Ovary (tissue), 7 donors: ENCODE measurements at regions not wholly inside any gene's neighbourhood (a gene's known extent, or its start where the extent isn't known, plus 50 kb on each side); places are given as distances from the start of the nearest gene placed in this dataset.

Experiments used
- DNase-seq, 5 donors: peaks; one replicate each; pipeline ENCODE4 v3.0.0-alpha.2; 2019 to 2020
- H3K27ac ChIP-seq, 2 donors: fragments of 200-600 bp; one replicate each; pipeline versions ENCODE4 v1.5.1 to v1.8.0; 2019 to 2022
- H3K27me3 ChIP-seq: fragments of 200-600 bp; one replicate; pipeline ENCODE4 v1.8.0; 2022
- H3K36me3 ChIP-seq: fragments of 200-600 bp; sonication (generic); one replicate; pipeline ENCODE4 v1.5.1; 2019
- H3K4me1 ChIP-seq: one replicate; pipeline ENCODE4 v1.8.1; 2013; ENCODE audit warnings: mild to moderate bottlenecking, moderate library complexity; ENCODE audit not compliant: insufficient read depth
- H3K4me3 ChIP-seq: fragments of 200-600 bp; sonication (generic); one replicate; pipeline ENCODE4 v1.5.1; 2017
- H3K9me3 ChIP-seq, 2 donors: fragments of 200-600 bp in 1 of 2; sonication (generic) in 1 of 2; one replicate each; pipeline versions ENCODE4 v1.5.1 to v1.8.1; 2013 to 2019; ENCODE audit warnings: mild to moderate bottlenecking in 1 of 2, moderate library complexity in 1 of 2
- EP300 ChIP-seq: sonication (generic); formaldehyde crosslinking; IDR thresholded peaks from one replicate; pipeline ENCODE4 v1.6.1; 2017; ENCODE audit warnings: antibody characterized with exemption
- POLR2A ChIP-seq: fragments of 450-650 bp; IDR thresholded peaks from one replicate; pipeline ENCODE4 v1.6.1; 2017; ENCODE audit warnings: antibody characterized with exemption, mild to moderate bottlenecking, moderate library complexity
- whole genome bisulfite sequencing, 3 donors: extraction: QIAGEN DNeasy Blood & Tissue Kit in 1 of 3; methylation state at CpG; one replicate each; pipeline versions ENCODE4 v1.1.5 to v1.1.7; 2013 to 2017; 5-methylcytosine and 5-hydroxymethylcytosine counted together
- intact Hi-C, 4 donors: fragments of 100-400 bp; cut with DNase I; formaldehyde crosslinking; loops; one replicate each; pipeline versions ENCODE4 v1.11.0 to v1.15.1; 2022 to 2023
- TF ChIP-seq, protein P1 (sequence below), 3 donors: fragments of 450-650 bp in 2 of 3; fragments of 200-600 bp in 1 of 3; IDR thresholded peaks; one replicate each; pipeline versions ENCODE4 v1.5.1 to v1.8.0; 2016 to 2022; ENCODE audit warnings: antibody characterized with exemption in 3 of 3, mild to moderate bottlenecking in 1 of 3
- donor health status: DM: no; HTN: no; CAD: no; lungs with moderate emphysema.
- donor health status: DM: no; HTN: no; CAD: no.
- donor health status: Bipolar disorder and iron deficiency.
- donor health status: DM: no; HTN: no; CAD: no.
- donor health status: DM: yes; HTN: yes; CAD: no.

DNA sequence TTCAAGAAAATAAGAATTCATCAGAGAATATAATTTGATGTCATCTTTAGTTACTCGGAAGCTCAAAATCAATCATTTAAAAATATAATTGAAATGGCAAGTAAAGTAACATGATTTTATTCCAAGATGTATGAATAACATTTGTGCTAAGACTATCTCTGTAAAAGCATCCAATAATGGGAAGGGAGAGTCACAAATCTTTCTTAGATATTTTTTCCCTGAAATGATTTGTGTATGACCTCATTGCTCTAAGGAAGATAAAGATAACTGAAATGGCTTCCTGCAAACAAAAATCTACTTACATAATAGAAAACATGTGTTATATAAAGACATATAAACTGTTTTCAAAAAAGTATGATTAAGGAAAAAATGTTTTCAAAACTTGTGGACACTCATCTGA, 97.4 kb upstream of the FGF10 start:
- TF ChIP-seq, protein P1, sequence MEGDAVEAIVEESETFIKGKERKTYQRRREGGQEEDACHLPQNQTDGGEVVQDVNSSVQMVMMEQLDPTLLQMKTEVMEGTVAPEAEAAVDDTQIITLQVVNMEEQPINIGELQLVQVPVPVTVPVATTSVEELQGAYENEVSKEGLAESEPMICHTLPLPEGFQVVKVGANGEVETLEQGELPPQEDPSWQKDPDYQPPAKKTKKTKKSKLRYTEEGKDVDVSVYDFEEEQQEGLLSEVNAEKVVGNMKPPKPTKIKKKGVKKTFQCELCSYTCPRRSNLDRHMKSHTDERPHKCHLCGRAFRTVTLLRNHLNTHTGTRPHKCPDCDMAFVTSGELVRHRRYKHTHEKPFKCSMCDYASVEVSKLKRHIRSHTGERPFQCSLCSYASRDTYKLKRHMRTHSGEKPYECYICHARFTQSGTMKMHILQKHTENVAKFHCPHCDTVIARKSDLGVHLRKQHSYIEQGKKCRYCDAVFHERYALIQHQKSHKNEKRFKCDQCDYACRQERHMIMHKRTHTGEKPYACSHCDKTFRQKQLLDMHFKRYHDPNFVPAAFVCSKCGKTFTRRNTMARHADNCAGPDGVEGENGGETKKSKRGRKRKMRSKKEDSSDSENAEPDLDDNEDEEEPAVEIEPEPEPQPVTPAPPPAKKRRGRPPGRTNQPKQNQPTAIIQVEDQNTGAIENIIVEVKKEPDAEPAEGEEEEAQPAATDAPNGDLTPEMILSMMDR (IDR thresholded peaks at IDR 0.05), result no peak
- TF ChIP-seq EP300 (no peak), POLR2A (no peak)
- Histone ChIP-seq H3K27ac (no peak overlapping the region), H3K36me3 (no peaks in the 10 kb centered on the region), H3K4me3 (no peak overlapping the region), H3K27me3 (no peaks in the 10 kb centered on the region), H3K4me1 (no peaks in the 10 kb centered on the region), H3K9me3 (no peaks in the 10 kb centered on the region)
- DNase-seq, result no peak
- 0 to 82% (median 39%) methylated on average over 1 of the region's 1 CpG for WGBS, 3 donors
- intact Hi-C loops, result no loop called here

DNA sequence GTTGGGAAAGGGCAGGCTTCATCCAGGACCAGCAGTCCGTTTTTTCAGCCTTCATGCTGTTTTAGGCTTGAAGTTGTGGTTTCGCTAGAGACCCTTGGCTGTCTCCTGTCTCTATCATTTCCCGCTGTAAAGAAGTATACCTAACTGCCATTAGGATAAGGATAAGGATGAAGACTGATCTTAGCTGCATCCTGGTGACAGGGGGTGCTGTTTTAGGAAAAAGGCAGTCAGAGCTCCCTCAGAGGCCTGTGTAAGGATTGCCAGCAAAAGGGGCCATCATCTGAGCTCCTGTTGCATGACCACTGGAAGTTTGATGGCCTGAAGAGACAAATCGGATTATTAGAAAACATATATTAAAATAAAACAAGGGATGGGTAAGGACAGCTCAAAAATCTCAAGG, 64.8 kb upstream of the FGF10 start:
- H3K36me3 ChIP-seq, result no peaks in the 10 kb centered on the region

DNA sequence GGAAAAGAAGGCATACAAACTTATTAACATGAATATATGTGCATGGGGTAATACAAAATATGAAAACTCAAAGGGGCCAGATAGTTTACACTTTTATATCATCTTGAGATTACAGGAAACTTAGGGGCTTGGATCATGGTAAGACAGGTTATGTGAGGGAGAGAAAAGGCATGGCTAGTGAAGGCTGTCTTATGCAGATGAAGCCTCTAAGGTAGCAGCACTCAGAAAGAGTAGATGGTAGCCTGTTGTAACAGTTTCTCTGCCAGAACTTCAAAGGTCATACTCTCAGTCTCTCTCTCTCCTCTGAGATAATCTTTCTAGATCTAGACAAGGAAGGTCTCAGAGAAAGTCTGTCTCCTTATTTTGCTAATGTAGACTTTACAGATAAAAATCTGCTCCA, 57.2 kb upstream of the FGF10 start:
- no peaks in the 10 kb centered on the region for H3K27me3 ChIP-seq
- H3K36me3 ChIP-seq, result no peaks in the 10 kb centered on the region
- intact Hi-C loops, result no loop called here
- no peak overlapping the region for H3K4me3 ChIP-seq
- H3K4me1 ChIP-seq, result no peaks in the 10 kb centered on the region
- no peak overlapping the region for H3K27ac ChIP-seq
- TF ChIP-seq POLR2A (no peak), EP300 (no peak)
- TF ChIP-seq, protein P1 (IDR thresholded peaks at IDR 0.05), result no peak
- no peaks in the 10 kb centered on the region for H3K9me3 ChIP-seq
- no peak for DNase-seq

More for the DNA sequence above, 64.8 kb upstream of the FGF10 start:
- 82 to 94% (median 93%) methylated on average over 4 of the region's 4 CpGs for WGBS, 3 donors
- intact Hi-C loops, result no loop called here
- no peaks in the 10 kb centered on the region for H3K27me3 ChIP-seq
- no peaks in the 10 kb centered on the region for H3K9me3 ChIP-seq
- no peak overlapping the region for H3K27ac ChIP-seq
- DNase-seq, result no peak
- no peak overlapping the region for H3K4me3 ChIP-seq
- TF ChIP-seq EP300, result no peak
- TF ChIP-seq POLR2A, result no peak
- TF ChIP-seq, protein P1 (IDR thresholded peaks at IDR 0.05), result no peak
- no peaks in the 10 kb centered on the region for H3K4me1 ChIP-seq

DNA sequence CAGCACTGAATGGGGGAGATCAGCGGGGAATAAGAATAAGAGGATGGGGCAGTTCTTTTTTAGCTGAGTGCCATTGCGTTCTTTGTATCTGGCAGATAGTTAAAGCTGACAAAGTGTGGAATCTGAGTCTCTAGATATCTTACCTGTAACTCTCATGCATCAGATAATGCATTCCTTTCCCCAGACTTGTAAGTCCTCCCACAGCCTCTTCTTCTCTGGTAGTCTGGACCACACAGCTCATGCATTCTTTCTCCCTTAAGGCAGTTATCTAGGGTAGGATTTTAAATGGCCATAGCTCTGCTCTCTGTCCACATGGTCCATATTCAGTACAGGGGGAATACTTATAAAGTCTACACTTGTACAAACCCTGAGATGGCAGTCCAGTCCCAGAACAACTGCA, 54.0 kb upstream of the FGF10 start:
- DNase-seq, result no peak
- Histone ChIP-seq H3K36me3 (no peaks in the 10 kb centered on the region), H3K4me1 (no peaks in the 10 kb centered on the region), H3K27me3 (no peaks in the 10 kb centered on the region), H3K9me3 (no peaks in the 10 kb centered on the region), H3K27ac (no peak overlapping the region), H3K4me3 (no peak overlapping the region)
- intact Hi-C loops, result no loop called here
- TF ChIP-seq, protein P1 (IDR thresholded peaks at IDR 0.05), result no peak
- TF ChIP-seq EP300, result no peak
- 92 to 96% (median 93%) methylated on average over 2 of the region's 2 CpGs for WGBS, 3 donors

DNA sequence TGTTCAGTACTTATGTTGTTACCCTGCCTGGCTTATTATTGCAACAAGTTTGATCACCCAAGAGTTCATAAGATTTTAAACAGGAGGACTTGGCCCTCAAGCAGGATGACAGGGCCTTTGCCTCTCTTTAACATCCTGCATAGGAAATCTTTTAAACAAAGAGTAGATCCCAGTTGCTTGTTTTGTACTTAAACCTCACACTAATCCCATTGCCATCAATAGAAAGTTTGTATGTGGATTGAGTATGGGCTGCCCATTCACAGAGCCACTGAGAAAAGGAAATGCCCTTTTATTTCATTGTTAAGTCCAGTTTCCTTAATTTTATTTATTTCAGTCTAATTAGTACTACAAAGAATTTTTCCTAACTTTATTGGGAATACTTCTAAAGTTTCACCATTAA, 52.2 kb upstream of the FGF10 start:
- Histone ChIP-seq H3K4me3 (no peak overlapping the region), H3K4me1 (no peaks in the 10 kb centered on the region), H3K36me3 (no peaks in the 10 kb centered on the region), H3K27ac (no peak overlapping the region), H3K9me3 (no peaks in the 10 kb centered on the region), H3K27me3 (no peaks in the 10 kb centered on the region)
- intact Hi-C loops, result no loop called here
- no peak for DNase-seq
- TF ChIP-seq, protein P1 (IDR thresholded peaks at IDR 0.05), result no peak
- TF ChIP-seq POLR2A (no peak), EP300 (no peak)
